Testis (tissue), 2 donors: ENCODE measurements at regions not wholly inside any gene's neighbourhood (a gene's known extent, or its start where the extent isn't known, plus 50 kb on each side); places are given as distances from the start of the nearest gene placed in this dataset.
"Not testable (repeated sequence)": the region's sequence is repeated elsewhere in the genome, so short reads cannot be mapped to it uniquely, and the experiment has no call there.

Experiments used
- DNase-seq: peaks from one replicate; pipeline ENCODE4 v3.0.0-alpha.2; 2019
- H3K27ac ChIP-seq, 2 donors: fragments of 200-600 bp; sonication (generic); one replicate each; pipeline ENCODE4 v1.5.1; 2019
- H3K27me3 ChIP-seq: fragments of 200-600 bp; sonication (generic); one replicate; pipeline ENCODE4 v1.5.1; 2019
- H3K36me3 ChIP-seq: fragments of 200-600 bp; sonication (generic); one replicate; pipeline ENCODE4 v1.5.1; 2017; ENCODE audit warnings: low read depth; ENCODE audit errors: missing control alignments
- H3K4me1 ChIP-seq: fragments of 200-600 bp; sonication (generic); one replicate; pipeline ENCODE4 v1.5.1; 2019
- H3K4me3 ChIP-seq, 2 donors: fragments of 200-600 bp; sonication (generic); one replicate each; pipeline ENCODE4 v1.5.1; 2017 to 2019
- H3K9me3 ChIP-seq: fragments of 200-600 bp; sonication (generic); one replicate; pipeline ENCODE4 v1.5.1; 2017
- CTCF ChIP-seq, 3 experiments: fragments of 450-650 bp in 2 of 3; fragments of 200-600 bp in 1 of 3; sonication (generic) in 1 of 3; IDR thresholded peaks; one replicate each; pipeline ENCODE4 v1.5.1; 2016 to 2019; ENCODE audit warnings: antibody characterized with exemption in 3 of 3, mild to moderate bottlenecking in 2 of 3, moderate library complexity in 1 of 3
- POLR2A ChIP-seq: fragments of 450-650 bp; IDR thresholded peaks from one replicate; pipeline ENCODE4 v1.6.1; 2017; ENCODE audit warnings: antibody characterized with exemption, mild to moderate bottlenecking, moderate library complexity
- WGBS, 2 donors: methylation state at CpG; one replicate each; pipeline ENCODE4 v1.1.5; 2018; 5-methylcytosine and 5-hydroxymethylcytosine counted together
- intact Hi-C: fragments of 100-400 bp; cut with DNase I; formaldehyde crosslinking; loops from one replicate; pipeline ENCODE4 v1.15.1; 2023; ENCODE audit warnings: low total_unique reads

GRCh38 chr6:86448398-86448797, 488.9 kb upstream of the HTR1E start:
- 77 to 78% methylated on average over 2 of the region's 2 CpGs for WGBS, 2 donors
- Histone ChIP-seq H3K4me1 (no peaks in the 10 kb centered on the region), H3K27me3 (no peaks in the 10 kb centered on the region), H3K4me3 (no peak overlapping the region), H3K36me3 (no peaks in the 10 kb centered on the region), H3K27ac (no peak overlapping the region), H3K9me3 (no peaks in the 10 kb centered on the region)
- no peak for DNase-seq
- TF ChIP-seq POLR2A: no peak
- intact Hi-C loops: no loop called here

- Histone ChIP-seq H3K36me3 (no peaks in the 10 kb centered on the region), H3K4me3 (no peak overlapping the region), H3K4me1 (no peaks in the 10 kb centered on the region), H3K27me3 (no peaks in the 10 kb centered on the region), H3K27ac (no peak overlapping the region), H3K9me3 (no peaks in the 10 kb centered on the region)
- no peak for DNase-seq
- intact Hi-C loops: no loop called here
- no peak for TF ChIP-seq CTCF (IDR thresholded peaks at IDR 0.05)
- no peak for TF ChIP-seq POLR2A
These were observed 496.7 kb upstream of the HTR1E start for GRCh38 chr6:86440608-86441007.

- Histone ChIP-seq H3K9me3 (no peaks in the 10 kb centered on the region), H3K27me3 (no peaks in the 10 kb centered on the region), H3K27ac (no peak overlapping the region), H3K4me3 (no peak overlapping the region), H3K4me1 (no peaks in the 10 kb centered on the region), H3K36me3 (no peaks in the 10 kb centered on the region)
- TF ChIP-seq POLR2A (no peak), CTCF (IDR thresholded peaks at IDR 0.05) (no peak)
- no peak for DNase-seq
- WGBS, 2 donors: 62 to 94% methylated on average over 1 of the region's 1 CpG
- intact Hi-C loops: no loop called here
These were observed 513.8 kb upstream of the HTR1E start for GRCh38 chr6:86423571-86423970.

- 89% methylated on average over 2 of the region's 2 CpGs for WGBS, 2 donors
- Histone ChIP-seq H3K4me1 (no peaks in the 10 kb centered on the region), H3K4me3 (no peak overlapping the region), H3K27ac (no peak overlapping the region), H3K36me3 (no peaks in the 10 kb centered on the region), H3K9me3 (no peaks in the 10 kb centered on the region), H3K27me3 (no peaks in the 10 kb centered on the region)
- no peak for DNase-seq
- intact Hi-C loops: no loop called here
- TF ChIP-seq CTCF (IDR thresholded peaks at IDR 0.05) (no peak), POLR2A (no peak)
These were observed 525.3 kb upstream of the HTR1E start for GRCh38 chr6:86412057-86412456.

GRCh38 chr6:86407128-86407527, 530.2 kb upstream of the HTR1E start:
- 24 to 27% methylated on average over 2 of the region's 2 CpGs for WGBS, 2 donors
- Histone ChIP-seq H3K4me1 (no peaks in the 10 kb centered on the region), H3K36me3 (no peaks in the 10 kb centered on the region), H3K27ac (no peak overlapping the region), H3K4me3 (no peak overlapping the region), H3K9me3 (no peaks in the 10 kb centered on the region), H3K27me3 (no peaks in the 10 kb centered on the region)
- no peak for DNase-seq
- intact Hi-C loops: no loop called here
- TF ChIP-seq CTCF (IDR thresholded peaks at IDR 0.05): no peak
- TF ChIP-seq POLR2A: no peak

- H3K4me1 ChIP-seq, H3K27ac ChIP-seq, H3K4me3 ChIP-seq, H3K9me3 ChIP-seq, intact Hi-C loops, H3K27me3 ChIP-seq, DNase-seq, H3K36me3 ChIP-seq: not testable (repeated sequence)
- WGBS, 2 donors: 70 to 85% methylated on average over 3 of the region's 3 CpGs
These were observed 544.5 kb upstream of the HTR1E start for GRCh38 chr6:86392850-86393249.
